GM21737 (cell line): ENCODE measurements at regions not wholly inside any gene's neighbourhood (a gene's known extent, or its start where the extent isn't known, plus 50 kb on each side); places are given as distances from the start of the nearest gene placed in this dataset.
"Not testable (repeated sequence)": the region's sequence is repeated elsewhere in the genome, so short reads cannot be mapped to it uniquely, and the experiment has no call there.

Experiments used
- ATAC-seq: cut with Tn5 transposase; IDR thresholded peaks from one replicate; pipeline ENCODE4 v1.9.1; 2021; ENCODE audit warnings: mild to moderate bottlenecking, moderate library complexity; ENCODE audit not compliant: unreplicated experiment

DNA sequence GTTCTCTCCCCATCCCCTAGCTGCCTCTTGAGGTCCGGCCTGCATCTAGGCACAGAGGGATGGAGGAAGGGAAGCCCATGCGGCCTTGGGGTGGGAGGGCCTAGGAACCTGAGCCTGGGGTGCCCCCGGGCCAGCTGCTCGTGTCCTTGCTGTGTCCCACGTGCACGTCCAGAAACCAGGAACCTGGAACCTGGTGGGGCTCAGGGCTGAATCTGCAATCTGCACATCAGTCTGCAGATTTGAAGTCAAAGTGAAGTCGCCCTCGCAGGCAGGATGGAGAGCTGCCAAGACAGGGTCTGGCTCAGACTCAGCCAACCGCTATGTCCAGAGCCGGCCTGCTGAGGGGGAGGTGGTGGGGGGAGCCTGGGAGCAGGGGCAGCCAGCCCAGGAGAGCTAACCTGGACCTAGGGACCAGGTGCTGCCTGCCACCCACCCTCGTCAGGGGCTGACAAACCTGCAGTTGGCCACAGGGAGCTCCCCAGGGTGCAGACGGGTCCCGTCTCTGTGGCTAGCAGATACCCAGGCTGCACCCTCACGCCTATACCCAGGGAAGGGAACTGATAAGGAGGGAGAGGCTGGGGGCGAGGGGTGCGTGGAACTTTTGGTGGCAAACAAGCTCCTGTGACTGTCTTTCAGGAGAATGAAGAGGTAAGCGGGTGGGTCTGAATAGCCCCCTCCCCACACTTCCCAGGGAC is 103.5 kb upstream of the SIMC1 start:
- ATAC-seq: no peak

- not testable (repeated sequence) for ATAC-seq
Measured at GRCh38 chr5:176140138-176140537, 98.1 kb upstream of the SIMC1 start.

GRCh38 chr5:176144508-176144907 is 93.7 kb upstream of the SIMC1 start:
- ATAC-seq: no peak

- ATAC-seq: not testable (repeated sequence)
Measured at GRCh38 chr5:176149948-176150347, 88.3 kb upstream of the SIMC1 start.

DNA sequence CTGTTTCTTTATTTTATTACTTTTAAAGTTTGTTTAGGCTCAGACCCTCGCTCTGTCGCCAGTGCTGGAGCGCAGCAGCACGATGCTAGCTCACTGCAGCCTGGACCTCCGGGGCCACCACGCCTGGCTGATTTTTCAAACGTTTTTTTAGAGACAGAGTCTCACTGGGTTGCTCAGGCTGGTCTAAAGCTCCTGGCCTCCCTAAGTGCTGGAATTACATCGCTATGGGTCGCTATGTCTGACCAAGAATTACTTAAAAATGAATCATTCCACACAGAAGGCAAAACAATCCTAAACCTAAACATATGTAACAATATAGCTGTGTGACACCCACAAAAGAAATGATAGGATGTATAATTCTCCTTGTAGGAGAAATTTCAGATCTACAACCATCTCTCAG is 86.9 kb upstream of the SIMC1 start:
- no peak for ATAC-seq

DNA sequence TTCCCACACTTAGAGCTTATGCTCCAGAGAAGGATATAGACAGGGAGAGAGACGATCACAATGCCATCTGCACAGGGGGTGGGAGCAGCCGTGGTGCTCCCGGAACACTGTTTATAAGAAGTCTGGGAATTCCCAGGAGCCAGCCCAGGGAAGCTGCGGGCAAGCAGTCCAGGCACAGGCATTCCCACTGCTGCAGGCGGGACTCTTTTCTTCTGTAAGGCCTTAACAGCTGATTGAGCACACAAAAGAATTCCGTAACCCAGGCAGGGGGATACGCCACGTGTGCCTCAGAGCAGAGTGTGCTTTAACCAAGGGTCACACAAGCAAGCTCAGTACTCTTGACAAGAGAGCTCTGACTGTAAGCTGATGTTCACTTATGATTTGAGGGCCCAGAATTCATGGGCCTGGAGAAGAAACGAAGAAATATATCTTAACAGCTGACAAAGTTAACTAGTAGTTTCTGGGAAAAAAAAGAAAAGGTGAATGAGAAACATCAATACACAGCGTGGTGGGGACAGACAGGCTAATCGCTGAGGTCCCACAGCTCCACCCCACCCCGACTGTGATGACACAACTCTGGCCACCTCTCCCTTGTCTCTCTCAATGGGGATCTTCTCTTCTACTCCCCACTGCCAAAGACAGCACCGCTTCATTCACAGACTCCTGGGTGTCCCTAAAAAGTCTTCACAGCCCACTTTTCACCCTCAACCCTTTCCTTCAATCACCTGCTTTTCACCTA is 85.9 kb upstream of the SIMC1 start:
- no peak for ATAC-seq

GRCh38 chr5:176152930-176153311 is 85.3 kb upstream of the SIMC1 start:
- ATAC-seq: no peak

GRCh38 chr5:176153741-176154140 is 84.5 kb upstream of the SIMC1 start:
- no peak for ATAC-seq

GRCh38 chr5:176154821-176155220 is 83.4 kb upstream of the SIMC1 start:
- no peak for ATAC-seq

DNA sequence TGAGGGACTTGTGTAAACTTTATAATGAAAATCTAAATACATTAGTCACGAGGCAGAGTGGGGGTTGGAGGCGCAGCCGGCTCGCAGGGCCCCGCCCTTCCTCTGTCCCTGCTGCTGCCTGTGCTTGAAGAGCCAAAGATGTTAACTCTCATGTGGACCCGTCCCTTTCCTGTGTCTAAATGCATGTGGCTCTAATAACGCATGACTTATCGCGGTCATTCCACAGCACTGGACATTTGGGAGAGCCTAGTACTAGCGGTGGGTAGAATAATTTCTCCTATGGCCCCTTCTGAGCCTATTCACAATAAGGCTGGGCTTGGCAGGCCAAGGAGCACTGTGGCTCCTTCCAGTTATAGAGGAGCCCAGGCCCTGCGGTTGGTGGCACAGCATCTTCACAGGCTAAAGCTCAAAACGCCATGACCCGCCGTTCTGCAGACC is 82.3 kb upstream of the SIMC1 start:
- no peak for ATAC-seq

DNA sequence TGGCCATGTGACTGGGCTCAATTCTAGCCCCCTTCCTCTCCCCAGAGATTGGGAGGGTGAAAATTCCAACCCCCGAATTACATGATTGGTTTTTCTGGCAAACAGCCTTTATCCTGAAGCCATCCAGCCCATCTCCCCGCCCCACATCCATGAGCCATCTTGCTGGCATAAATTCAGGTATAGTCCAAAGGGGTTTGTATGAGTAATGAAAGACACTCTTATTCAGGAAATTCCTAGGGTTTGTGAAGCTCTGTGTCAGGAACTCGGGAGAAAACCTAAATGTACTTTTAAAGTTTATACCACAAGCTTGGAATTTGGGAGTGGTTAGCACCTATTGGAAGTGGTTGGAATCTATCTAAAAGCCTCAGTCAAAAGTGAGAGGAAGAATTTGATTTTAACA is 80.6 kb upstream of the SIMC1 start:
- no peak for ATAC-seq

DNA sequence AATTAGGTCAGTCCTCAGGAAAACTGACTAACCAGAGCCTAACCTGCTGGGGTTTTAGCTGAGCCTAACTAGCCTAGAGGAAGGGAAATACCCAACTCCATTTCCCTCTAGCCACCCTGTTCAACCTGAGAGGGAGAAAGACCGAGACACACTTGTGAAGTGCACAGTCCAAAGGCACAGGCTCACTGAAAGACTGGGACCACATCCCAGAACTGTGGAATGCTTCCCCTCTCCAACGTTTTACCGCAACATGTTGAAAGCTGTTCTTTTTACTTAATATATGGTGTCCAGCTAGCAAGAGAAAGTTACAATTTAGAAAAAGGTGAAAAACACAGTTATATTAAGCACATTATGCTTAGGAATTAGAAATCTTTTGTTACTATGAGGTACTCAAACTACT is 76.8 kb upstream of the SIMC1 start:
- ATAC-seq: no peak

DNA sequence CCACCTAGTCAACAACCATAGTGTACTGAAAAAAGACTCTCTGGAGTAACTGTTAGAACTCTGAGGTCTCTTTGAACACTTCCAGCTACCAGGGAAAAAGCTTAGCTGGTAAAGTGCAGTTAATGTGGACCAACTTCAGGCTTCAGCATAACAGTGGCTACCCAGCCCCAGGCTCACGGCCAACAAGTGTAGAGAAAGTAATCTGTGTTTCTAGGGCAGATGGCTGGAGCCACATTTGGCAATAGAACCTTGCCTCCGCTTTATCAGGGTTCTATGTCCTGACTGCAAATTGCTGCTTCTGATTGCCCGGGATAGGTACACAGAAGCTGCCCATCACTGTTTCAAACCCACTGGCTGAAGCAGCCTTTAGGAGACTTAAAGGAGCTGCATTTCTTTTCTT is 76.0 kb upstream of the SIMC1 start:
- no peak for ATAC-seq

GRCh38 chr5:176162888-176163287 is 75.3 kb upstream of the SIMC1 start:
- no peak for ATAC-seq

DNA sequence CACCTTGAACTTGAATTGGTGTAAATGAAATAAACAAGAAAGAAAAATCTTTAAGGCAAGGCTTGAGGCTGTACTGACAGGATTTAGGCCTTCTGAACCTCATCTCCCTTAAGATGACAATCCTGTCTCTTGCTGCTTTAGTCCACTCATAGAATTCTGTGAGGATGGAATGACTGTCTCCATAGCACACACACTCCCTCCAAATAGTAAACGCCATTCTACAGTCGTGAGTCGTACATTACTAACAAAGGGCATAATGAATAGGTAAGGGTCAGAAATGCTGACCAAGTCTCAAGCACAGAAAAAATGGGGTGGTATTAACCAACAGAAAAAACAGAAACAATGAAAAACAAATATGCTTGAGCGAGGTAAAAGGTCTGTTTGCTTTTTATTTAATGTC is 71.8 kb upstream of the SIMC1 start:
- ATAC-seq: no peak

DNA sequence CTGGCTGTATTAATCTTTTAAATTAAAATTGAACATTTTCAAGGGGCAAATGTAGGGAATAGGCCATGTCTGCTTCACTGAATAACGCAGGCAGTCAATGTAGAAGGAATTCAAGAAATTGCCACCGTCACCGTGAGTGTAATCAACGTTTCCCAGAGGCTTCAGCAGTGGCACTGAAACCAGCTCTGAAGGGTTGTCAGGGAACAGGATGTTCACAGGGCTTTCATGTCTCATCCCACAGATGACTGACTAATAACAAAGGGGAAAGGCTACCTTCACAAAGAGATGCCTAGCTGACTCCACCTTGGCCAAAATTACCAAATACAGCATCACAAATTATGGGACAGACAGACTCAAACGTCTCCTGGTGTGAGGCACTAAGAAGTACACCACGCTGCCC is 70.4 kb upstream of the SIMC1 start:
- ATAC-seq: no peak

GRCh38 chr5:176169393-176170063 is 68.7 kb upstream of the SIMC1 start:
- ATAC-seq: no peak

DNA sequence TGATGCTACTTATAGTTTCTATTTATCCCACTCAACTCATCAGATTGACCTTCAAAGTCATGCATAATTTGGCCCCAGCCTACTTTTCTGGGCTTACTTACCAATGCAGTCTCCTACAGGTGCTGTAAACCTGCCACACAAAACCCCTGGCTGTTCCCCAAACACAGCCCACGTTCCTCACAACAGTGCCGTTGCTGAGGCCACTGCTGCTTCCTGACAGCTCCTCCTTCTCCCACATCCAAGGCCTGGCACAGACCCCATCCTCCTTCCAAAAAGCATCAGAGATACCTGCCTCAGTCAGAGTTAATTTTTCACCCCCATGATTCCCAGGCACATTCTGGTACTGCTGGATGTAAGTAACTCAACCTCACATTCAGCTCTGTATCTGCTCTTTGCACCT is 68.1 kb upstream of the SIMC1 start:
- no peak for ATAC-seq

GRCh38 chr5:176171171-176171760 is 67.0 kb upstream of the SIMC1 start:
- no peak for ATAC-seq

GRCh38 chr5:176172246-176172645 is 66.0 kb upstream of the SIMC1 start:
- no peak for ATAC-seq

DNA sequence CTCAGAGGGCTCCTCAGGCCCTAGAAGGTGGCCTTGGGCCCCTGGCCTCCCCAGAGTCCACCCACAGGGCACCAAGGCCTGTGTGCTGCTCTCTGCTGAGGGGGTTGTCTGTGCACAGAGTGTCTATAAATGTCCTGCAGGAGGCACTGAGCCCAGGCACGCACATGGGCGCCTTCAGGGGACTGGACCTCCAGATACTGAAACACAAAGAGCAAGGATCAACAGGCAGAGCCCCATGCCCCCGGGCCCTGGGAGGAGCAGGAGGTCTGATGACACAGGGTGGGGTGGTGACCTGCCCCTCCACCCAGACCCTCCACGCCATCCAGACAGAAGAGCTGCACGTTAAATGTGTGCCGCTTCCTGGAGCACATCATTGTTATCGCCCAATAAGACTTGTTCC is 64.6 kb upstream of the SIMC1 start:
- no peak for ATAC-seq
